ENCODE measurements at regions not wholly inside any gene's neighbourhood (a gene's known extent, or its start where the extent isn't known, plus 50 kb on each side); places are given as distances from the start of the nearest gene placed in this dataset.

DNA sequence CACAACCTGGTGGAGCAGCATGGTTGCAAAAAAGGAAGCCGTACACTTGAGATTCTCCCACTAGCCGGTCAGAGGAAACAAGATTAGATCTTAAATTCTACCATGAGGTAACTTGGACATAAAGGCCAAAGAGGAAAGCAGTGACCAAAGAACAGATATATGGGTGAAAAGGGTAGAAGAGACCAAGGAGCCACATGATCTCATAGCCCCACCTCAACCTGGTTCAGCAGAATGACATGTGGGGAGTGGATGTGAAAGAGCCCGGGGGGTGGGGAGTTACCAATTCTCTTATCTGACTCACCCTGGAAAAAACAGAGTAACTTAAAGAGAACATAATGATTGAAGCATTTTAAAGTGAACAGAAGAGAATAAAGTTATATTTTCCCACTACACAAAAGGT lies 683.0 kb downstream of the DSC3 start:
- H3K27me3 ChIP-seq (ENCODE audit: insufficient read depth, poor library complexity, severe bottlenecking) = no peaks in the 10 kb centered on the region
- no peak overlapping the region for H3K4me3 ChIP-seq (replicated peaks; ENCODE audit: insufficient read depth, low read length)
- TF ChIP-seq, protein P1, sequence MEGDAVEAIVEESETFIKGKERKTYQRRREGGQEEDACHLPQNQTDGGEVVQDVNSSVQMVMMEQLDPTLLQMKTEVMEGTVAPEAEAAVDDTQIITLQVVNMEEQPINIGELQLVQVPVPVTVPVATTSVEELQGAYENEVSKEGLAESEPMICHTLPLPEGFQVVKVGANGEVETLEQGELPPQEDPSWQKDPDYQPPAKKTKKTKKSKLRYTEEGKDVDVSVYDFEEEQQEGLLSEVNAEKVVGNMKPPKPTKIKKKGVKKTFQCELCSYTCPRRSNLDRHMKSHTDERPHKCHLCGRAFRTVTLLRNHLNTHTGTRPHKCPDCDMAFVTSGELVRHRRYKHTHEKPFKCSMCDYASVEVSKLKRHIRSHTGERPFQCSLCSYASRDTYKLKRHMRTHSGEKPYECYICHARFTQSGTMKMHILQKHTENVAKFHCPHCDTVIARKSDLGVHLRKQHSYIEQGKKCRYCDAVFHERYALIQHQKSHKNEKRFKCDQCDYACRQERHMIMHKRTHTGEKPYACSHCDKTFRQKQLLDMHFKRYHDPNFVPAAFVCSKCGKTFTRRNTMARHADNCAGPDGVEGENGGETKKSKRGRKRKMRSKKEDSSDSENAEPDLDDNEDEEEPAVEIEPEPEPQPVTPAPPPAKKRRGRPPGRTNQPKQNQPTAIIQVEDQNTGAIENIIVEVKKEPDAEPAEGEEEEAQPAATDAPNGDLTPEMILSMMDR (IDR thresholded peaks at IDR 0.05; ENCODE audit: insufficient read depth, low read length) = no peak
- TF ChIP-seq, protein P2, sequence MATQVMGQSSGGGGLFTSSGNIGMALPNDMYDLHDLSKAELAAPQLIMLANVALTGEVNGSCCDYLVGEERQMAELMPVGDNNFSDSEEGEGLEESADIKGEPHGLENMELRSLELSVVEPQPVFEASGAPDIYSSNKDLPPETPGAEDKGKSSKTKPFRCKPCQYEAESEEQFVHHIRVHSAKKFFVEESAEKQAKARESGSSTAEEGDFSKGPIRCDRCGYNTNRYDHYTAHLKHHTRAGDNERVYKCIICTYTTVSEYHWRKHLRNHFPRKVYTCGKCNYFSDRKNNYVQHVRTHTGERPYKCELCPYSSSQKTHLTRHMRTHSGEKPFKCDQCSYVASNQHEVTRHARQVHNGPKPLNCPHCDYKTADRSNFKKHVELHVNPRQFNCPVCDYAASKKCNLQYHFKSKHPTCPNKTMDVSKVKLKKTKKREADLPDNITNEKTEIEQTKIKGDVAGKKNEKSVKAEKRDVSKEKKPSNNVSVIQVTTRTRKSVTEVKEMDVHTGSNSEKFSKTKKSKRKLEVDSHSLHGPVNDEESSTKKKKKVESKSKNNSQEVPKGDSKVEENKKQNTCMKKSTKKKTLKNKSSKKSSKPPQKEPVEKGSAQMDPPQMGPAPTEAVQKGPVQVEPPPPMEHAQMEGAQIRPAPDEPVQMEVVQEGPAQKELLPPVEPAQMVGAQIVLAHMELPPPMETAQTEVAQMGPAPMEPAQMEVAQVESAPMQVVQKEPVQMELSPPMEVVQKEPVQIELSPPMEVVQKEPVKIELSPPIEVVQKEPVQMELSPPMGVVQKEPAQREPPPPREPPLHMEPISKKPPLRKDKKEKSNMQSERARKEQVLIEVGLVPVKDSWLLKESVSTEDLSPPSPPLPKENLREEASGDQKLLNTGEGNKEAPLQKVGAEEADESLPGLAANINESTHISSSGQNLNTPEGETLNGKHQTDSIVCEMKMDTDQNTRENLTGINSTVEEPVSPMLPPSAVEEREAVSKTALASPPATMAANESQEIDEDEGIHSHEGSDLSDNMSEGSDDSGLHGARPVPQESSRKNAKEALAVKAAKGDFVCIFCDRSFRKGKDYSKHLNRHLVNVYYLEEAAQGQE (IDR thresholded peaks at IDR 0.05; ENCODE audit: insufficient replicate concordance, low read depth) = no peak
- TF ChIP-seq POLR2AphosphoS5 (IDR thresholded peaks at IDR 0.05; ENCODE audit: low read depth) (no peak), SPI1 (IDR thresholded peaks at IDR 0.05; ENCODE audit: borderline replicate concordance, low read depth) (no peak), GABPA (IDR thresholded peaks at IDR 0.05; ENCODE audit: low read depth) (no peak)
- DNase-seq (ENCODE audit: low read depth in 1 of 2, low spot score in 1 of 2) = no peak
- no peak overlapping the region for H3K27ac ChIP-seq (replicated peaks)

DNA sequence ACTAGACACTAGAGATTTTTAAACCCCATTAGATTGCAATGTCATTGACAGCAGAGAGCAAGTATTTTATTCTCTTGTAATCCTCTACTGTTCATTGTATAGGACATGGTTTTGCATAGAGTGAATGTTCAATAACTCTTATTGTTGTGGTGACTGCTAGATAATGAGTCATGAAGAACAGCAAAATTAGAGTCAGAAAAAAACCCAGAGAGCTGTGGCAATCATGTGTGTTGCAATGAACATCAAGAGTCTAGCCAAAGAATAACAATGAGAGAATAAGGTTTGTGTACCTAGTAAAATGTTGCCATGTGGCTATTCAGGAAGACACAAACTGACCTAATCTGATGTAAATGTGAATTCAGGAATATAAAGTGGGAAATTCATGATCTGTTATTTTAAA lies 684.0 kb downstream of the DSC3 start:
- peak in 1 of 2 experiments; percentile 10 for DNase-seq (ENCODE audit: low read depth in 1 of 2, low spot score in 1 of 2)

DNA sequence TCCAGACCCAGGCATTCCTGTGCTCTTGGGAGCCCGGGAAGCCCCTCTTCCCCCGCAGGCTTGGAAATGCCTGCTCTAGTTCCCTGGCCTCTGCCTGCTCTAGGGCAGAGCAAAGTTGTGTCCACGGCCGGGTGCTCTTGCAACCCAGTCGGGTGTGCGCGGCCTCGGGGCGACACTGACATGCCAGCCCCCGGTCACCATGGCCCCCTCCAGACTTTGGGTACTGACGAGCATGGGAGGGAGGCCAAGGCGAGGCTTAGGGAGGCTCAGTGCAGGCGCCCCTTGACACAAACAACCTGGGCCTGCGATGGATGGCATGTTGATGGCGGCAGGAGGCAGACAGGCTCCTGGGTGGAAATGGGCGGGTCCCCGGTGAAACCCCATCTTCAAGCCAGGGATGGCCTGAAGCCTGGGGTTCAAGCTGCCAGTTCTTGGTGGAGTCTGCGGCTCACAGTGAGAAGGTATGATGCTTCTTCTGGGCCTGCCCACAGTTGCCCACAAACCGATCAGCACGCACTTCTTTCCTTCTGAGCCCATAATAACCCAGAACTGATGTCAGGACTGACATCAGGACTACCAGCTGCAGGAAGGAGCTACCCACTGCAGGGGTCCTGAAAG lies 689.9 kb downstream of the DSC3 start:
- Histone ChIP-seq H3K4me3 (replicated peaks; ENCODE audit: insufficient read depth, low read length) (no peak overlapping the region), H3K27ac (replicated peaks) (no peak overlapping the region), H3K27me3 (ENCODE audit: insufficient read depth, poor library complexity, severe bottlenecking) (no peaks in the 10 kb centered on the region)
- DNase-seq (ENCODE audit: low read depth in 1 of 2, low spot score in 1 of 2) = no peak
- TF ChIP-seq POLR2AphosphoS5 (IDR thresholded peaks at IDR 0.05; ENCODE audit: low read depth) (no peak), SPI1 (IDR thresholded peaks at IDR 0.05; ENCODE audit: borderline replicate concordance, low read depth) (no peak), GABPA (IDR thresholded peaks at IDR 0.05; ENCODE audit: low read depth) (no peak)
- TF ChIP-seq, protein P1 (IDR thresholded peaks at IDR 0.05; ENCODE audit: insufficient read depth, low read length) = no peak
- TF ChIP-seq, protein P2 (IDR thresholded peaks at IDR 0.05; ENCODE audit: insufficient replicate concordance, low read depth) = no peak

More for the DNA sequence above, 684.0 kb downstream of the DSC3 start:
- no peaks in the 10 kb centered on the region for H3K27me3 ChIP-seq (ENCODE audit: insufficient read depth, poor library complexity, severe bottlenecking)
- no peak overlapping the region for H3K4me3 ChIP-seq (replicated peaks; ENCODE audit: insufficient read depth, low read length)
- TF ChIP-seq SPI1 (IDR thresholded peaks at IDR 0.05; ENCODE audit: borderline replicate concordance, low read depth) = no peak
- TF ChIP-seq POLR2AphosphoS5 (IDR thresholded peaks at IDR 0.05; ENCODE audit: low read depth) = no peak
- TF ChIP-seq, protein P2 (IDR thresholded peaks at IDR 0.05; ENCODE audit: insufficient replicate concordance, low read depth) = no peak
- no peak for TF ChIP-seq GABPA (IDR thresholded peaks at IDR 0.05; ENCODE audit: low read depth)
- TF ChIP-seq, protein P1 (IDR thresholded peaks at IDR 0.05; ENCODE audit: insufficient read depth, low read length) = no peak
- H3K27ac ChIP-seq (replicated peaks) = no peak overlapping the region
